Smooth muscle cell (in vitro differentiated cells): ENCODE measurements at regions not wholly inside any gene's neighbourhood (a gene's known extent, or its start where the extent isn't known, plus 50 kb on each side); places are given as distances from the start of the nearest gene placed in this dataset.

ENCODE experiments used
- DNase-seq: peaks from one replicate; lab custom pipeline; 2025; ENCODE audit not compliant: unreplicated experiment; lab: John Stamatoyannopoulos, UW
- H2AFZ ChIP-seq: fragments of 200-600 bp; sonication (generic); 2 replicates; pipeline ENCODE4 v1.6.0; 2016; ENCODE audit warnings: antibody characterized with exemption, low read depth, mild to moderate bottlenecking
- H3F3A ChIP-seq: fragments of 200-600 bp; sonication (generic); 2 replicates; pipeline ENCODE4 v1.6.0; 2017; ENCODE audit warnings: antibody characterized with exemption, low read depth
- H3K27ac ChIP-seq: fragments of 200-600 bp; sonication (generic); 2 replicates; pipeline ENCODE4 v1.5.1; 2016; ENCODE audit warnings: low read depth, mild to moderate bottlenecking
- H3K27me3 ChIP-seq: fragments of 200-600 bp; sonication (generic); 2 replicates; pipeline ENCODE4 v1.6.1; 2016; ENCODE audit warnings: low read depth, mild to moderate bottlenecking
- H3K36me3 ChIP-seq: fragments of 200-600 bp; sonication (generic); 2 replicates; pipeline ENCODE4 v1.5.1; 2016; ENCODE audit warnings: low read depth
- H3K4me1 ChIP-seq: fragments of 200-600 bp; sonication (generic); 2 replicates; pipeline ENCODE4 v1.5.1; 2016; ENCODE audit warnings: low read depth
- H3K4me2 ChIP-seq: fragments of 200-600 bp; sonication (generic); 2 replicates; pipeline ENCODE4 v1.6.0; 2016; ENCODE audit warnings: mild to moderate bottlenecking
- H3K4me3 ChIP-seq: fragments of 200-600 bp; sonication (generic); 2 replicates; pipeline ENCODE4 v1.5.1; 2016; ENCODE audit warnings: mild to moderate bottlenecking
- H3K79me2 ChIP-seq: fragments of 200-600 bp; sonication (generic); 2 replicates; pipeline ENCODE4 v1.6.0; 2016; ENCODE audit warnings: low read depth, mild to moderate bottlenecking
- H3K9ac ChIP-seq: fragments of 200-600 bp; sonication (generic); 2 replicates; pipeline ENCODE4 v1.6.0; 2016; ENCODE audit warnings: low read depth
- H3K9me3 ChIP-seq: fragments of 200-600 bp; sonication (generic); replicated peaks from 2 replicates; pipeline ENCODE4 v1.5.1; 2016; ENCODE audit warnings: low read depth
- H4K20me1 ChIP-seq: fragments of 200-600 bp; sonication (generic); 2 replicates; pipeline ENCODE4 v1.6.0; 2016; ENCODE audit warnings: low read depth
- CTCF ChIP-seq: fragments of 200-600 bp; sonication (generic); IDR thresholded peaks from 2 replicates; pipeline ENCODE4 v1.5.1; 2017; ENCODE audit warnings: borderline replicate concordance, mild to moderate bottlenecking, antibody characterized with exemption; ENCODE audit not compliant: insufficient read depth, poor library complexity, severe bottlenecking
- WGBS: methylation state at CpG from one replicate; pipeline ENCODE4 v1.1.7; 2016; ENCODE audit warnings: low lambda C conversion rate; 5-methylcytosine and 5-hydroxymethylcytosine counted together

- no peaks in the 10 kb centered on the region for H3K79me2 ChIP-seq
- H3K27ac ChIP-seq: peak overlapping the region; percentile 72
- H2AFZ ChIP-seq: peak overlapping the region; percentile 34
- H3K36me3 ChIP-seq: no peaks in the 10 kb centered on the region
- peaks cover 17% of the 10 kb centered on the region for H3K4me1 ChIP-seq
- no peak for TF ChIP-seq CTCF
- H3K4me2 ChIP-seq: peak overlapping the region; percentile 20
- H3K27me3 ChIP-seq: no peaks in the 10 kb centered on the region
- no peaks in the 10 kb centered on the region for H3F3A ChIP-seq
- H4K20me1 ChIP-seq: no peaks in the 10 kb centered on the region
- H3K9me3 ChIP-seq: no peaks in the 10 kb centered on the region
- DNase-seq: no peak
- peak overlapping the region; percentile 55 for H3K9ac ChIP-seq
- no peak overlapping the region for H3K4me3 ChIP-seq
- 79% methylated on average over 7 of the region's 7 CpGs for WGBS
Measured at GRCh38 chr6:156658966-156659821, 118.0 kb upstream of the ARID1B start.

- H3K9ac ChIP-seq: peak overlapping the region; percentile 55
Measured at GRCh38 chr6:156658186-156658965, 118.8 kb upstream of the ARID1B start.

GRCh38 chr6:156657296-156657695 lies 119.9 kb upstream of the ARID1B start:
- no peaks in the 10 kb centered on the region for H3K79me2 ChIP-seq
- no peaks in the 10 kb centered on the region for H3K9me3 ChIP-seq
- no peaks in the 10 kb centered on the region for H4K20me1 ChIP-seq
- peak overlapping the region; percentile 28 for H3K4me2 ChIP-seq
- no peaks in the 10 kb centered on the region for H3K27me3 ChIP-seq
- peak overlapping the region; percentile 5 for H3K9ac ChIP-seq
- no peak overlapping the region for H3K4me3 ChIP-seq
- H3K27ac ChIP-seq: peak overlapping the region; percentile 72
- no peak overlapping the region for H2AFZ ChIP-seq
- no peaks in the 10 kb centered on the region for H3K36me3 ChIP-seq
- H3K4me1 ChIP-seq: peaks cover 17% of the 10 kb centered on the region
- no peak for TF ChIP-seq CTCF
- no peaks in the 10 kb centered on the region for H3F3A ChIP-seq
- DNase-seq: no peak
- WGBS: 86% methylated on average over 5 of the region's 5 CpGs

More at GRCh38 chr6:156658186-156658965, 118.8 kb upstream of the ARID1B start:
- whole genome bisulfite sequencing: 27% methylated on average over 12 of the region's 12 CpGs
- Histone ChIP-seq H3K4me1 (peaks cover 17% of the 10 kb centered on the region), H4K20me1 (no peaks in the 10 kb centered on the region), H3K4me2 (peak overlapping the region; percentile 28), H2AFZ (no peak overlapping the region), H3K4me3 (no peak overlapping the region), H3K27me3 (no peaks in the 10 kb centered on the region), H3K9me3 (no peaks in the 10 kb centered on the region), H3K79me2 (no peaks in the 10 kb centered on the region), H3K27ac (peak overlapping the region; percentile 72), H3F3A (no peaks in the 10 kb centered on the region), H3K36me3 (no peaks in the 10 kb centered on the region)
- no peak for DNase-seq
- no peak for TF ChIP-seq CTCF
